Bronchial epithelial cell (primary cell): ENCODE measurements at regions not wholly inside any gene's neighbourhood (a gene's known extent, or its start where the extent isn't known, plus 50 kb on each side); places are given as distances from the start of the nearest gene placed in this dataset.

Source experiments
- DNase-seq: peaks from one replicate; pipeline ENCODE4 v3.0.0-alpha.2; 2010; ENCODE audit warnings: low read depth
- FAIRE-seq: peaks from 2 replicates; lab custom pipeline; 2011; peaks lifted over from hg19 to GRCh38; lab: Jason Lieb, UNC
- H3K27me3 ChIP-seq: 2 replicates; pipeline ENCODE4 v1.5.1; 2011; ENCODE audit warnings: low read length; ENCODE audit not compliant: control insufficient read depth, insufficient read depth
- H3K36me3 ChIP-seq: 2 replicates; pipeline ENCODE4 v1.5.1; 2011; ENCODE audit warnings: low read length; ENCODE audit not compliant: control insufficient read depth, insufficient read depth
- H3K4me3 ChIP-seq: 2 replicates; pipeline ENCODE4 v1.5.1; 2011; ENCODE audit warnings: mild to moderate bottlenecking, low read depth, low read length, control low read depth
- TF ChIP-seq, protein P1 (sequence below): IDR thresholded peaks from 2 replicates; pipeline ENCODE4 v1.5.1; 2011; ENCODE audit warnings: mild to moderate bottlenecking, moderate library complexity, low read length, control low read depth, inconsistent platforms; ENCODE audit not compliant: insufficient read depth, severe bottlenecking

DNA sequence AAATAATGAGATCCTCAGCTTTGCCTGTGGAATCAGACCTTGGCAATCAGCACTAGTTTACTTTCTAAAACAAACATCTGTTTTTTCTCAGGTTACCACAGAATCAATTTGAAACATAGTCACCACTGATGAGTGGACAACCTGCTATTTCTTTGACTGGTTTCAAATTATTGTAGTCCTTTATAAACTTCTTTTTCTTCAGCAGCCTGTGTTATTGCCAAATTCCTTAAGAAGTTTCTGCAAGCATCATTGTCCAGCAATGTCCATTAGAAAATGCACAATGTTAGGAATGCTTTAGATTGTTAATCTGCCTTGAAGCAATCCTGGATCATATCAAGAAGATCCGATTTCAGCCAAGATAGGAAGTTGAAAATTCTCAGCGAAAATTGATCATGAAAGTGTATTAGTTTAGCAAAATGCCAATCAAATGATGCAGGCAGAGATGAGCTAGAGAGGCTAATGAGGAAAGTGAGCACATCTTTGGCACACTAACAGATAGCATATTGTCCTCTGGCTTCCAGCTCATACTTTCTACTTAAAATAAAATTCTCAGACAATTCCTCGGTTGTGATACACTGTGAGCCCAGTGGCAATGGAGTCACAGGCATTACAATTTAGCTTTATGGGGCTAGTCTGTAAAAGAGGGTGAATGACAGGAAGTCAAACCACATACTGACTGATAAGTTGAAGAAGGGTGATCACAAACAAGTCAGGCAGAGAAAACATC lies 270.6 kb downstream of the SLITRK6 start:
- Histone ChIP-seq H3K27me3 (no peaks in the 10 kb centered on the region), H3K36me3 (no peaks in the 10 kb centered on the region), H3K4me3 (no peak overlapping the region)
- DNase-seq (peak; percentile 65), FAIRE-seq (no peak)
- TF ChIP-seq, protein P1, sequence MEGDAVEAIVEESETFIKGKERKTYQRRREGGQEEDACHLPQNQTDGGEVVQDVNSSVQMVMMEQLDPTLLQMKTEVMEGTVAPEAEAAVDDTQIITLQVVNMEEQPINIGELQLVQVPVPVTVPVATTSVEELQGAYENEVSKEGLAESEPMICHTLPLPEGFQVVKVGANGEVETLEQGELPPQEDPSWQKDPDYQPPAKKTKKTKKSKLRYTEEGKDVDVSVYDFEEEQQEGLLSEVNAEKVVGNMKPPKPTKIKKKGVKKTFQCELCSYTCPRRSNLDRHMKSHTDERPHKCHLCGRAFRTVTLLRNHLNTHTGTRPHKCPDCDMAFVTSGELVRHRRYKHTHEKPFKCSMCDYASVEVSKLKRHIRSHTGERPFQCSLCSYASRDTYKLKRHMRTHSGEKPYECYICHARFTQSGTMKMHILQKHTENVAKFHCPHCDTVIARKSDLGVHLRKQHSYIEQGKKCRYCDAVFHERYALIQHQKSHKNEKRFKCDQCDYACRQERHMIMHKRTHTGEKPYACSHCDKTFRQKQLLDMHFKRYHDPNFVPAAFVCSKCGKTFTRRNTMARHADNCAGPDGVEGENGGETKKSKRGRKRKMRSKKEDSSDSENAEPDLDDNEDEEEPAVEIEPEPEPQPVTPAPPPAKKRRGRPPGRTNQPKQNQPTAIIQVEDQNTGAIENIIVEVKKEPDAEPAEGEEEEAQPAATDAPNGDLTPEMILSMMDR, result no peak

GRCh38 chr13:85527316-85527715 lies 271.9 kb downstream of the SLITRK6 start:
- H3K27me3 ChIP-seq, result no peaks in the 10 kb centered on the region
- DNase-seq (no peak), FAIRE-seq (no peak)
- TF ChIP-seq, protein P1, result no peak
- H3K36me3 ChIP-seq, result no peaks in the 10 kb centered on the region
- H3K4me3 ChIP-seq, result no peak overlapping the region

DNA sequence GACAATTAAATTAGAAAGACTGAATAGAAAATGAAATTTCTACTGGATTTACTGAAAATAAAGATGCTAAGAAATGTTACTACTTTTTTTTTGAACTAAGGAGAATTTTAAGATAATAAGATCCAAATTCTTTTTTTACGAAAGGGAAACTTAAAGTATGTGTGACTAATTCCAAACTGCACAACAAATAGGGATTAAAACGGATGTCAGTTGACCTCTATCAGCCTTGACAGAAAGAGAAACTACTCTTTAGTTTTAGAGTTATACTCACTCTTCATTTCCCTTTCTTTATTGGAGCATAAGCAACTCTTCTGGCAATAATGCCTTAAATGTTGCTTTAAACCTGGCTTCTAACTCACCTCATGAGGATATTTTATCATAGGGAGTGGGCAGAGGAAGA lies 273.8 kb downstream of the SLITRK6 start:
- H3K36me3 ChIP-seq, result no peaks in the 10 kb centered on the region
- FAIRE-seq, result no peak
- no peaks in the 10 kb centered on the region for H3K27me3 ChIP-seq
- TF ChIP-seq, protein P1, result no peak
- no peak overlapping the region for H3K4me3 ChIP-seq
- DNase-seq, result no peak

GRCh38 chr13:85521657-85522056 lies 277.6 kb downstream of the SLITRK6 start:
- Histone ChIP-seq H3K36me3 (no peaks in the 10 kb centered on the region), H3K4me3 (no peak overlapping the region), H3K27me3 (no peaks in the 10 kb centered on the region)
- TF ChIP-seq, protein P1, result no peak
- no peak for FAIRE-seq
- no peak for DNase-seq

DNA sequence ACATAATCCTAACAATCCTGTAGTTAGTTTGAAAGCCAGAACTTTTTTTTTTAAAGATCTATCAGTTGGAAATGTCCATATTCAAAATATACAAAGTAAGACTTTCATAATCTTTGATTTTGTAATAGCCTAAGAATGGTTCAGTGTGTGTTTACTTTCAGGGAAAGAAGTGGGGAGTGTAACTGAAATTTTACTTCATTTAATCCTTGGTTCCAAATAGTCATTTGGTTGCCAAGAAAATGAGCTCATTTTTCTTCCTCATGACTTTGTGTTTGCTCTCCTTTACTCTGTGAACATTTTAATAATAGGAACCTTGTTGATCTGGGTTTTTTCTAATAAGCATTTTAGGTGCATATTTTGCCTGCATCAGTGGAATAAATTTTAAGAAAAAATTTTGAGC lies 278.8 kb downstream of the SLITRK6 start:
- Histone ChIP-seq H3K36me3 (no peaks in the 10 kb centered on the region), H3K27me3 (no peaks in the 10 kb centered on the region), H3K4me3 (no peak overlapping the region)
- DNase-seq (peak; percentile 69), FAIRE-seq (no peak)
- TF ChIP-seq, protein P1, result no peak

DNA sequence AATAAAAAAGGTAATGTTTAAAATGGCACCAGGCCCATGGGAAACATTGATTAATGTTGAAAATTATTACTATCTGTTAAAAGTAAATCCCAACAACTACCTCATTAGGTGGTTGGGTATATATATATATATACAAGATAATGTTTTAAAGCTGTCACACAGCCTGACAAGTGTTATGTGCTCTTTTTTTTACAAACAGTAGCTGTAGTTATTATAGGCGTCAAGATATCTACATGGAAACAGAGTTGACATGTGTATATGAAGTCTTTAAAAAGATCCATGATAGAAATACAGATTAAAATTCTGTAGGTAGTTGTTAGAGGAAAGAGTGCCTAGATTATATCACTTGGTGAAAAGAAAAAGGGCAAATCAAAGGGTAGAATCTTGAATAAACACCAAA lies 279.9 kb downstream of the SLITRK6 start:
- DNase-seq, result no peak
- Histone ChIP-seq H3K27me3 (no peaks in the 10 kb centered on the region), H3K36me3 (no peaks in the 10 kb centered on the region), H3K4me3 (no peak overlapping the region)
- FAIRE-seq, result no peak
- TF ChIP-seq, protein P1, result no peak
